Left lobe of liver (tissue), 2 donors: ENCODE measurements at regions not wholly inside any gene's neighbourhood (a gene's known extent, or its start where the extent isn't known, plus 50 kb on each side); places are given as distances from the start of the nearest gene placed in this dataset.
"Not testable (repeated sequence)": the region's sequence is repeated elsewhere in the genome, so short reads cannot be mapped to it uniquely, and the experiment has no call there.

Experiments used
- ATAC-seq: fragments of 200-7000 bp; cut with Tn5 transposase; one replicate; pipeline ENCODE4 v1.9.1; 2020; ENCODE audit warnings: mild to moderate bottlenecking, moderate library complexity
- DNase-seq: peaks from one replicate; pipeline ENCODE4 v3.0.0-alpha.2; 2020; ENCODE audit warnings: low spot score
- donor health status: DM: no; HTN: no; CAD: no; lungs with moderate emphysema.
- donor health status: DM: no; HTN: yes; CAD: no.

DNA sequence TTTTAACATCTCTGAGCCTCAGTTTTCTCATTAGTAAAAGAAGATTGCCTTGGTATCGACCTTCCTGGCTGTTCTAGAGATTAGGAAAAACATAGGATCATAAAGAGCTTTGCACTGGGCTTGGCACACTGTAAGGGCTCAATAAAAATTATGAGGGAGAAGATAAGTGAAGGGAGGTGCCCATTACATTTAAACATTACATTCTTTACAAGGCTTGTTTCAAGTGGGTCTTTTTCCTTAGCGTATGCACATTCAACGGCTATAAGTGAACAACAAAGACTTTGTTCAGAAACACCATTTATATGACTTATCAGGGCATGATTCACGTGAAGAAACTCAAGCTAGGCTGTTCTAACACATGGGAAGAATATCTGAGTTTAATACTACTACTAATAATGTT, 351.9 kb upstream of the NPVF start:
- ATAC-seq = no peak

DNA sequence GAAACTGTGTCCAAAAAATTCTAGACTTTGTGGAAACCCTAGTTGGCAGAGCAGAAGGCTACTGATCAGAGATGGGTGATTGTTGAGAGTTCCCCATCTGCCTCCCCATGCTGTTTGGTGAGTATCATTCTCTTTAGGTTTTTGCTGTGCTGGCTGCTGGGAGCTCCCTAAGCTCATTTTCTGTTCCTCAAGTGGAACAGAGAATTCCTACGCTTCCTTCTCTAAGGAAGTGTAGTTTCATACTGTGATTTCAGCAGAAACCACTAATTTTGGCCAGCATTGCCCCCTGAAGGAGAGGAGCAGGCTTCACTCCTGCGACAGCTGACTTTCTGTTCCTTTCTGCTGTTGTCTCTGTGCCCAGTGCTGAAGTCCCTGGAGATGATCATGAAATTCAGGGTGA, 355.3 kb upstream of the NPVF start:
- ATAC-seq (peak; percentile 18), DNase-seq (no peak)

More for the DNA sequence above, 351.9 kb upstream of the NPVF start:
- no peak for DNase-seq

DNA sequence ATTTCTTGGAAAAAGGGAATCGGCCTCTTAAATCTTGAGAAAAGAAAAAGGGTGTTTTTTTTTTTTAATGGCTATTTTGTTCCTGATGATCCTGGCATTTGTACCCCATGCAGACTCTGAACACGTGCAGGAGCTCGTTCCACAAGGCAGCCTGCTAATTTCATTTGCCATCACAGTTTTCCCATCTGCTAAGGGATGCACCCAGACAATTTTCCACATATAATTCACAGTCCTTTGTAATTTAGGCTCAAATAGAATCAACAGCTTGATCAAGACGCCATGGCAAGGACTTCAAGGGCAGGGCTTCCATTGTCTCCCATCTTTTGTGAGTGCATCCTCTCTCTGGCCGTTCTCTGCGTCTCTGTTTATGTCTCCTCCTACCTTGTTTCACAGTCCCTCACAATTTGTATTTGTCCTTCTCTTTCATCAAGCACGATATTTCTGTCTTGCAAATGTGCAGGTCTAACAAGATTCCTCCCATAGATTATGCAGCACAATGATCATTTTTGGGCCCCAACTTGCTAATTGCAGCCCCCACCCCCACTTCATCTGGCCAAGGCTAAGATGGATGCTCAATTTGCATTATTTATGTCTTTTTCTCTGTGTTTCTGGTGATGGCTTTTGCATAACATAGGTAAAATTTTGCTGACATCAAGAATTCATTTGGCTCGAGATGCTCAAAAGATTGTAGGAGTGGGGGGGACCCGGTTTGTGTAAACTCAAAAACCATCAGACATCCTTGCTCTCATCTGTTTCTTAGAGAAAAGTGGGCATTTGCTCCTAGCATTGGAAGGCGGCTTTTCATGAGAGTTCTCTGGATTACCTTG, 356.0 kb upstream of the NPVF start:
- no peak for ATAC-seq
- no peak for DNase-seq

DNA sequence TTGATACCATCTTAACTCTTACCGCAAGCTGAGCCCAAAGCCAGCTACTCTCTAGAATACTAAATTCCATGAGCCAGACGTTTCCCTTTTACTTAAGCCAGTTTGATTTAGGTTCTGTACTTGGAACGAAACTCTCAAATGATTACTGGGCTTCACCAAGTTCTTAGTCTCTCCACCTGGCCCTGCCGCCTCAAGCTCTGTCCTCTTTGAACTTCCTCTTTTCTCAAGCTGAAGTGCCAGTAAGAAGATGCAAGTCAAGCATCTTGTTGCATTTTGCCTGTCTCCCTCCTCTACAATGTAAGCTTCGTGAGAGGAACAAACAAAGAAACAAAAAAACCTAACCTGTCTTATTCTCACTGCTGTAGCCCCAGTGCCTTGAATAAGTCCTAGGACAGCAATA, 358.2 kb upstream of the NPVF start:
- ATAC-seq (no peak), DNase-seq (no peak)

DNA sequence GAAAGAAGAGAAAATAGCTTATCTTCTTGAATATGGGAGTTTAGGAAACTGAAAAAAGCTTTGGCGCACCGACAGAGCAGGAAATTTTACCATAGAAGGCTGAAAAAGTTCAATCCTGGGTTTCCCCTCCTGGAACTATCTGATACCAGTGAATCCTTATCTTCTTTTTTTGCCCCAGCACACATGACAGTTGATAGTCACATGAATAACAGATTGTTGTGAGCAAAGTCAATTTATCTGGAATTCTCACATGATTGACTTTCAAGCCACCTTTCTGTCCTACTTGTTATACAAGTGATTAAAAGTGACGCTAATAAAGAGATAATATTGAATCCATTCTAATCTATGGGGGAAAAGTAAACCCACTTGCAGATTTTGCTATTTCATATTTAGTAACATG, 365.8 kb upstream of the NPVF start:
- ATAC-seq (no peak), DNase-seq (no peak)

DNA sequence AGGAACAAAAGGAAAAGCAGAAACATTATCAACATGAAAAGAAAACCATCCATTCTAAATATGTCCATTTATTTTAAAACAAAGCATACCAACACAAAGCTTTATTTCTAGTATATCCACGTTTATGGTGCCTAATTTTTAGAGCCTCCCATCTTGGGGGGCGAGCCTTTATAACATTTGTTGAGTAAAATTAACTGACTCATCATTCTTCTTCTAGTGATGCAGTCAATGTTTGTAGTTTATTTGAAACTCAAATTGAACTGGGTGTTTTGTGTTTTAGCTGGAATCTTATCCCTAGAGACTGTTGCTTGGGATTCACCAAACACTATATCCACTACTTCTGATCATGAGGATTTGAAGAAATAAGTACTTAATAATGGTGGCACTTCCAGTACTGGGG, 366.4 kb upstream of the NPVF start:
- DNase-seq (no peak), ATAC-seq (no peak)

DNA sequence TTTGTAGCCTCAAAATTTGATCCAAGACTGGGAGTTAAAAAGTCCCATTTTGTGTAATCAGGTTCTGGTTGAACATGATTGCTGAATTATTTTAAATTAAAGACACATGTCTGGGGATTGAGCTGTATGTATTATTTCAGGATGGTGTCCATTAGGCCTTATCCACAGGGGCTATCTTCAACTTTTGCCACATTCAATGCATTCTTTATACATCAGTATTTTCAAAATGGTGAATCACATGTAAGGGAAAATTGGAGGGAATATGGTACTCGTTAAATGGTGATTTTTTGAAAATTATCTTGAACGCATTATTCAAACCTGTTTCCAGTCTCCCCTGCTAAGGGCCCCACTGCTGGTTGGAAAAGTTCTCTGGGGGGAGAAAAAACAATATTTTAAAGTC, 367.7 kb upstream of the NPVF start:
- DNase-seq (no peak), ATAC-seq (no peak)

DNA sequence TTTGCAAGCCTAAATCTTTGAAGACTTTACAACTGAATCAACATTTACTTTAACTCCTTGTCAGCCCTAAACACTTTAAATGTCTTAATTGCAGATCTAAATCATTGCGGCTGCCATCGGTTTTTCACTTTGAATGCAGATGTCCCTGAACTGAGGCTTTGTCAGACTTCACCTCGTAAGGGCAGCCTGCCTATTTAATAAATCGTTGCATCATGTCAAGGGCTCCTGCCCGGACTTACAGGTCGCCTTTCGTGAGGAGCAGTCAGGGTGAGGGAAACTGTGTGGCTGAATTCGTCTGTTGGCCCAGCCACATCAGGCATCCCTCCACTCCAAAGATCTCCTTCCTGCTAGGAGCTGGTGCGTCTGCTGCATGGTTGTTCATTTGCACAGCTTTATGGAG, 368.2 kb upstream of the NPVF start:
- ATAC-seq (peak; percentile 64), DNase-seq (peak; percentile 60)

DNA sequence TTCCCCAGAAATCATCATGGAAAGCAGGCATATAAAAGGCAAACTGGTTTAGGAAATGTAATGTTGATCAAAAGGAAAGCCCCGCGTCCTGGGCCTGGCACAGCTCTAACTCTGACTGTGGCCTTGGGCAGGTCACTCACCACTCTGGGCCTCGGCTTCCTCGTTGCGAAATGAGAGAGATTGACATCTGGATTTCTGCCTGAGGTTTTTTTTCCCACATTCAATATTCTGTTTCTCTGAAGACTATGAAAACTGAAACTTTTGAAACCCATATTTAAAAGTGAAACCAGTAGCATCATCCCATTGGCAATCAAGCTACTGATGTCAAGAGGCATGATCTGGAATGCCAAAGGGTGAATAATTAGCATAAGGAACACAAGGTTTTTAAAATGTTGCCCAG, 369.7 kb upstream of the NPVF start:
- ATAC-seq = peak; percentile 90

DNA sequence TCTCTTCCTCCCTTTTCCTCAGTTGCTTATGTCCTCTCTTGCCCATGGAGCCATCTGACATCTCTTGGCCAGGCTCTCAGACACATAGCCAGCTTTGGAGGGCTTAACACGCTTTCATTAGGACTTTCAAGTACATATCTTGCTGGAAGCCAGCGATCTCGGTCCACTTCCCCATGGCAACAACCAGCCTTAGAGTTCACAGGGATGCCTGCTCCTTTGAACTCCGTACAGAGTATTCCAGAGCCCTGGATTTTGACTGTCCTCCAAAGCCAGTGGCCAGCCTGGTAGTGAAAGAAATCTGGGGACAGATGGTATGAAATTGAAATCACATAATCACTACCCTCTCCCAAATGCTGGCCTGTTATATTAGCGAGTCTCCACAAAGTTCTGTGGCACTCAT, 370.5 kb upstream of the NPVF start:
- peak; percentile 51 for DNase-seq
- peak; percentile 64 for ATAC-seq

More for the DNA sequence above, 369.7 kb upstream of the NPVF start:
- DNase-seq = peak; percentile 85

DNA sequence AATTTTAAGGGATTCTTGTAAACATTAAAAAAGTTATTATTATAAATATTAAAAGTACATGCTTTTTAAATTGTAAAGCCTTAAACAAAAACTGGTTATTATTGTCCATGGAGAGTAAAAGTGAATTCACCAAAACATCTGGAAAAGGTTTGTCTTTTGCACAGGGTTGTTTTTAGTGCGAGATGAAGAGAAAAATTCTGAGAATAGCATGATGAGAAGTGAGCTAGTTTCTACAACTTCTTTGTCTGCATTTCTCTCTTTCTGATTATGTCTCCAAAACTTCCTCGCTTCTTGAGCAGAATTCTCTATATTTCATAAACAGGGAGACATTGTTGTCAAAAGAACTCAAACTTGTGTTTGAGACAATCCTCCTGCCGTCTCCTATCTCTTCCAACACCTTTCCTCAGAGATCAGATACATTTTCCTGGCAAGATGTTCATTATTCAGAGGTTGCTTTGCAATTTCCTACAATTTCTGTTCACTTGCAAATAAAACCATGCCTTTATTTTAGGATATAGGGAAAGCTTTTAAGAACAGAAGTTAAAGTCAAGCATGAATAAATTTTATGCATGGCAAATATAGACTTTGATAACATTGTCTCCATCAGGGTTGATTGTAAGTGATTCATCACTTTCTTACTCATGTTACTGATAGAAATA, 372.1 kb upstream of the NPVF start:
- DNase-seq = no peak
- ATAC-seq = no peak

DNA sequence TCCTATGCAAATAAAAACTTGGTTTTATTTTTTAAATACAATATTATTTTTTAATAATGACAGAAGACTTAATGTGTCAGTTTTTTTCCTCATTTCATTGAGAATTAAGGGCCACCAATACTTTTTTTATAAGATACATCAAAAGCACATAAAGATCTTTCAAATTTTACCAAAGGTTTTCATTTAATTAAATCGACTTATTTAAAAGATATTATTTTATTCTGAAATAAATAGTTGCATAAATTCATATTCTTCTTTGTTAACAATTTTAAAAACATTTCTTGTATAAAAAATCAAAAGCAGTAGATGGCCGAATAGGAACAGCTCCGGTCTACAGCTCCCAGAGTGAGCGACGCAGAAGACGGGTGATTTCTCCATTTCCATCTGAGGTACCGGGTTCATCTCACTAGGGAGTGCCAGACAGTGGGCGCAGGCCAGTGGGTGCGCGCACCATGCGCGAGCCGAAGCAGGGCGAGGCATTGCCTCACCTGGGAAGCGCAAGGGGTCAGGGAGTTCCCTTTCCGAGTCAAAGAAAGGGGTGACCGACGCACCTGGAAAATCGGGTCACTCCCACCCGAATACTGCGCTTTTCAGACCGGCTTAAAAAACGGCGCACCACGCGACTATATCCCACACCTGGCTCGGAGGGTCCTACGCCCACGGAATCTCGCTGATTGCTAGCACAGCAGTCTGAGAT, 374.6 kb upstream of the NPVF start:
- not testable (repeated sequence) for ATAC-seq, DNase-seq

DNA sequence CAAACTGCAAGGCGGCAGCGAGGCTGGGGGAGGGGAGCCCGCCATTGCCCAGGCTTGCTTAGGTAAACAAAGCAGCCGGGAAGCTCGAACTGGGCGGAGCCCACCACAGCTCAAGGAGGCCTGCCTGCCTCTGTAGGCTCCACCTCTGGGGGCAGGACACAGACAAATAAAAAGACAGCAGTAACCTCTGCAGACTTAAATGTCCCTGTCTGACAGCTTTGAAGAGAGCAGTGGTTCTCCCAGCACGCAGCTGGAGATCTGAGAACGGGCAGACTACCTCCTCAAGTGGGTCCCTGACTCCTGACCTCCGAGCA, 375.1 kb upstream of the NPVF start:
- not testable (repeated sequence) for ATAC-seq

DNA sequence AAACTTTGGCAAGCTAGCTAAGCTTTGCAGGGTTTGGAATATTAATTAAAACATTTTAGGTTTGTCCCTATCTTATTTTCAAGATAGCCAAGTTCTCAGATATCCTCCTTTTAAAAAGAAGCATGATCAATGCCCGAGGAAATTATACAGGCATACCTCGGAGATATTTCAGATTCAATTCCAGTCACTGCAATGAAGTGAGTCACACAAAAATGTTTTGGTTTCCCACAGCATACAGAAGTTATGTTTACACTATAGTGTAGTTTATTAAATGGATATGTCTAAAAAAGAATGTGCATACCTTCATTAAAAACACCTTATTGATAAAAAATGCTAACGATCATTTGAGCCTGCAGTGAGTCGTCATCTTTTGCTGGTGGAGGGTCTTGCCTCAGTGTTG, 382.9 kb upstream of the NPVF start:
- DNase-seq = no peak
- no peak for ATAC-seq

More for the DNA sequence above, 375.1 kb upstream of the NPVF start:
- not testable (repeated sequence) for DNase-seq

DNA sequence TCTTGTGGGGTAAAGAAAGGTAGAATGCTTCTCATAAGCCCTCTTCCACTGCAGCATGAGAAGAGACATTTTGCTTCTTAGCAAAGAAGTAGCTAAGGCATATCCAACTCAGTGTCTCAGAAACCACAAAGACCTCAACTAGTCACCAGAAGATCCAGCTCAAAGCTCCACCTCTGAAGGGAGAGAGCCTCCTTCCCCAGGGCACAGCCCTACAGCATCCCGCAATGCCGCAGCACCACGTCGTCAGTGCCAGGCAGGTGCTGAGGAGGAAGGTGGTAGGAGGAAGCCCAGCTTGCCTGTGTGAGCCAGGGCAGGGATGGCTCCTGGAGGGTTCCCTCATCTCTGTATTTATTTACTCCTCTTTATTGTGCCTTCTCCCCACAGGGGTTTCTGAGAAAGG, 385.6 kb upstream of the NPVF start:
- DNase-seq (no peak), ATAC-seq (no peak)

DNA sequence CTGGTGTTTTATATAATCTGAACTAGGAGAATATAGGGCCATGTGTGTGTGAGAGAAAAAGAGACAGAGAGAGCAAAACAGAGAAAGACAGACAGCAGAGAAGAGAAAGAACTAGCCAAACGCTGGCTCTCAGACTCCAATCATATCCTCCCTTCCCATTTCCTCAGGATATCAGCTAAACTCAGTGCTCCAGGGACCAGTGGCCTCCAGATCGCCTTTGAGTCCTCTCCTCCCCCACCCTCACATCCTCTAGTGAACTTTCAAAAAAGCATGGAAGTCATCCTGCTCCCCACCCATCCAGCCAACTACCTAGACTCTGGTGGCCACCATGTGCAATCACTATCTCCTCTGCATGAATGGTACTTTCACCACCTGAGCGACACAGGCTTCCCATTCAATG, 386.1 kb upstream of the NPVF start:
- no peak for ATAC-seq
- no peak for DNase-seq

DNA sequence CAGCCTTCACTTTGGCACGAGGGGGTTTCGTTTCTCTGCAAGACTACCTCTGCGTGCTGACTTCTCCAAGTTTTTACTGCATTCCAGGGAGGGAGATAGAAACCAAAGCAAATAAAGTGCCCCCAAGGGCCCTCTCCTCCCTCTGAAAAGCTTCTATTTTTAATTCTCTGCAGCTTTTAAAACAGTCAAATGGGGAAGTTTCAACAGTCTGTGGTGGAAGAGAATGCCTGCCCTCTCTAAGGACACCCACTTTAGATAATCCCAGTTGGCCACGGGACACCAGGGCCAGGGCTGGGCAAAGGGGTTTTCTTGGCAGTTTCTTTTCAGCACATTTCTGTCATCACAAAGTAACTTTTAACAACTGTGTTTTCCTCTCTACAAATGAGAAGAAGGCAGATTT, 386.7 kb upstream of the NPVF start:
- ATAC-seq (no peak), DNase-seq (no peak)

DNA sequence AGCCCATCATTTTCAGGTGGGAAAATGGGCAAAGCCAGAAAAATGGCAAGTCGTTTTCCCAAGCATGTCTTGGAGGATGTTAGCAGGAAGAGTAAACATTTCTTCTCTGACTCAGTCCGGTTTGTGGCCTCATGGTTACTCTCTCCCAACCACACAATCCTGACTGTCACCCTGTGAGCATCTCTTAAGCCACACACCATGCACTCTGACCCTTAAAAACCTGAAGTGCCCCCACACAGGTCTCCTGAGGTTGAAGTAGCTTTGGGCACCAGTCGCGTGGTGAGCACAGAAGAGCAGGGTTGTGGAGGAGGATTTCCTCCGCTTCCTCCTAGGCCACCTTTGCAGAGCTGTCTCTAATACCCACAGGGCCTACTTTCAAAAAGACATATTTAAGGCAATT, 387.3 kb upstream of the NPVF start:
- ATAC-seq = no peak
- no peak for DNase-seq

DNA sequence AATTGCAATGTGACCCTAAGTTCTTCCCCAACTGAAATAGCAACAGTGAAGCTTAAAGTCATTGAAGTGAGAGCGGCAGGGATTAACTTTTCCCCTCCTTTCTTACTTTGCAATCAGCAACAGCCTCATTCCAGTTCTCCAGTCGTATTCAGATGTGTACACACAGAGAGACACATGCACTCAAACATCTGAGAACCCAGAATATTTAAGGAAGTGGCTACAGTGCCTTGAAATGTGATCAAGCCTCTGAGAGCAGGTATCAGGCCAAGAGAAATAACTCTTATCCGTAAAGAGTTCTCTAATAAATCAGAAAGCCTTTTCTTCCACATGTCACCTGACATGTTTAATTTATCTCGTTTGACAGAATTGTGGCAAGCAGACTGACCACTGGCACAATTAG, 388.9 kb upstream of the NPVF start:
- ATAC-seq (no peak), DNase-seq (no peak)

DNA sequence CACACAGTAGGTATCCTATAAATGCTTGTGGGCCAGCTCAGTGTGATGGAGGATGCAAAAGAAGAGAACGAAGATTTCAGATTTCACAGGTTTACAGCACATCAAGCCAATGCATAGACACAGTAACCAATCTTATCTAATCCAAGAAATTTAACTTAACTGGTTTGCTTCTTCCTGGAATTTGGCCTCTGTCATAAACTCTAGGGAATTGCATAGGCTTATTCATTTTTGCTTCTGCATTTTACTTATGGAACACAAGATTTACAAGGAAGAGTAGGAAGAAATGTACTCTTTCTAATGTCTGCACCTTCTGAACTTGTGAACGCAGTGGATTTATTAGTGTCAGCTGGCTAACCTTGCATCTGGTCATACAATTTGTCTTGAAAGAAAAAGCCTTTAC, 389.4 kb upstream of the NPVF start:
- ATAC-seq (no peak), DNase-seq (no peak)

DNA sequence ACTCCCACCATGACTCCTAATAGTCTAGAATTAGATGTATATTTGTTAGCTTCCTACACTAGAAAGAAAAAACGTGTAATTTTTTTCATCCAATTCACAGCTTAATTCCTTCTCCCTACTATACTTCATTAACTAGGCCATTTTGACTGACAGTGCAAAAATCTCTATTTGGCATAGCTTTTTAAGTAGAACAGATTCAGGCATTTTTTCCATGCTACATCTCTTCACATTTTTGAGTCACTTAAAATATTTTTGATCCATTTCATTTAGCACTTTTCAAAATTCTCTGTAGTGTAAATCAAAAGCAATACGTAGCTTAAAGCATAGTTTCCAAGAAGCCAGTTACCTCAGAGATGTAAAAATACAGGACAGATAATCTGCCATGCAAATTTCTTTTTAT, 391.1 kb upstream of the NPVF start:
- no peak for ATAC-seq
- DNase-seq = no peak
